GM12878 (cell line): ENCODE measurements at regions not wholly inside any gene's neighbourhood (a gene's known extent, or its start where the extent isn't known, plus 50 kb on each side); places are given as distances from the start of the nearest gene placed in this dataset.

Source experiments
- ATAC-seq: fragments of 200-7000 bp; cut with Tn5 transposase; 3 replicates; pipeline ENCODE4 v1.9.1; 2020; ENCODE audit warnings: mild to moderate bottlenecking, moderate library complexity
- BruUV-seq: library from RNA; stranded (reverse); fragments of 400-500 nt; replicated peaks from 2 replicates; lab custom pipeline; 2021; lab: Mats Ljungman, UMichigan
- CTCF ChIA-PET: fragments of 300-600 bp; sonication (Branson Sonifier 250); formaldehyde crosslinking; extraction: SDS; loops from one replicate; lab custom pipeline; 2021; ENCODE audit warnings: inconsistent platforms; lab: Yijun Ruan, JAX
- POLR2A ChIA-PET: fragments of 350-600 bp; formaldehyde crosslinking; extraction: SDS; loops from one replicate; lab custom pipeline; 2021; ENCODE audit warnings: inconsistent platforms; lab: Charles Lee
- RAD21 ChIA-PET: fragments of 300-600 bp; sonication (Branson Sonifier 250); formaldehyde crosslinking; loops from one replicate; lab custom pipeline; 2023; ENCODE audit warnings: antibody characterized with exemption; ENCODE audit not compliant: unreplicated experiment; lab: Charles Lee
- SMC1A ChIA-PET: fragments of 300-600 bp; sonication (Branson Sonifier 250); formaldehyde crosslinking; loops from one replicate; lab custom pipeline; 2023; ENCODE audit not compliant: unreplicated experiment, uncharacterized antibody; lab: Charles Lee
- DNase-seq: peaks from one replicate; pipeline ENCODE4 v3.0.0-alpha.2; 2011; ENCODE audit warnings: low read depth, low spot score
- FAIRE-seq: peaks from 3 replicates; lab custom pipeline; 2011; peaks lifted over from hg19 to GRCh38; lab: Jason Lieb, UNC
- H2AFZ ChIP-seq: 2 replicates; pipeline ENCODE4 v1.6.0; 2011; ENCODE audit warnings: low read depth, low read length, control low read depth; ENCODE audit not compliant: control insufficient read depth
- H3K27ac ChIP-seq: 2 replicates; pipeline ENCODE4 v1.5.1; 2011; ENCODE audit warnings: control low read depth; ENCODE audit not compliant: control insufficient read depth, insufficient read depth
- H3K27me3 ChIP-seq, 2 experiments: replicated peaks in 1 of 2; 2 replicates each; pipeline versions ENCODE4 v1.6.0 to v1.6.1; 2011; ENCODE audit warnings: low read length in 1 of 2; ENCODE audit not compliant: control insufficient read depth in 2 of 2, insufficient read depth in 2 of 2
- H3K36me3 ChIP-seq, 2 experiments: 2 replicates each; pipeline ENCODE4 v1.5.1; 2011; ENCODE audit warnings: low read length in 1 of 2; ENCODE audit not compliant: control insufficient read depth in 2 of 2, insufficient read depth in 2 of 2
- H3K4me1 ChIP-seq: 2 replicates; pipeline ENCODE4 v1.6.1; 2011; ENCODE audit warnings: mild to moderate bottlenecking, low read length, moderate library complexity, mixed read lengths; ENCODE audit not compliant: control insufficient read depth, insufficient read depth
- H3K4me2 ChIP-seq: 2 replicates; pipeline ENCODE4 v1.6.0; 2011; ENCODE audit warnings: control low read depth; ENCODE audit not compliant: control insufficient read depth, insufficient read depth
- H3K4me3 ChIP-seq: fragments of 200-600 bp; sonication (generic); 2 replicates; pipeline ENCODE4 v1.5.1; 2016
- H3K79me2 ChIP-seq: 2 replicates; pipeline ENCODE4 v1.6.0; 2011; ENCODE audit warnings: low read length; ENCODE audit not compliant: control insufficient read depth, insufficient read depth
- H3K9ac ChIP-seq: 2 replicates; pipeline ENCODE4 v1.8.0; 2011; ENCODE audit warnings: low read length, control low read depth, mixed read lengths; ENCODE audit not compliant: control insufficient read depth, insufficient read depth
- H3K9me3 ChIP-seq: replicated peaks from 3 replicates; pipeline ENCODE4 v1.5.1; 2011; ENCODE audit warnings: mild to moderate bottlenecking, low read length; ENCODE audit not compliant: control insufficient read depth, insufficient read depth
- H4K20me1 ChIP-seq: 2 replicates; pipeline ENCODE4 v1.6.0; 2011; ENCODE audit not compliant: control insufficient read depth, insufficient read depth
- BACH1 ChIP-seq: fragments of 450-650 bp; IDR thresholded peaks from 2 replicates; pipeline ENCODE4 v1.6.1; 2017; ENCODE audit warnings: mild to moderate bottlenecking, borderline replicate concordance
- BCL3 ChIP-seq: IDR thresholded peaks from 2 replicates; pipeline ENCODE4 v1.6.1; 2011; ENCODE audit warnings: borderline replicate concordance, low read depth, mild to moderate bottlenecking, moderate library complexity, low read length; ENCODE audit not compliant: insufficient read depth, poor library complexity, severe bottlenecking
- CREB1 ChIP-seq: IDR thresholded peaks from 2 replicates; pipeline ENCODE4 v1.6.1; 2012; ENCODE audit warnings: low read depth, mild to moderate bottlenecking, inconsistent platforms
- CUX1 ChIP-seq: IDR thresholded peaks from 2 replicates; pipeline ENCODE4 v1.6.1; 2012; ENCODE audit warnings: improper control_type of control experiment, low read depth, low read length; ENCODE audit not compliant: insufficient replicate concordance
- NR2F1 ChIP-seq: fragments of 450-650 bp; conservative IDR thresholded peaks from 2 replicates; pipeline ENCODE4 v1.6.1; 2017; ENCODE audit warnings: mild to moderate bottlenecking
- PML ChIP-seq: IDR thresholded peaks from 2 replicates; pipeline ENCODE4 v1.6.1; 2012; ENCODE audit warnings: low read length, inconsistent platforms
- POLR2AphosphoS2 ChIP-seq: IDR thresholded peaks from 2 replicates; pipeline ENCODE4 v1.6.1; 2011; ENCODE audit warnings: low read depth, mild to moderate bottlenecking, low read length, improper control_type of control experiment, moderate library complexity
- SREBF1 ChIP-seq: IDR thresholded peaks from 2 replicates; pipeline ENCODE4 v1.6.1; 2012; ENCODE audit warnings: mild to moderate bottlenecking, low read length
- TARDBP ChIP-seq: IDR thresholded peaks from 2 replicates; pipeline ENCODE4 v1.6.1; 2016; ENCODE audit warnings: borderline replicate concordance
- YY1 ChIP-seq: IDR thresholded peaks from 2 replicates; pipeline ENCODE4 v1.6.1; 2011; ENCODE audit warnings: low read depth, mild to moderate bottlenecking, low read length
- ZNF217 ChIP-seq: fragments of 450-650 bp; IDR thresholded peaks from 2 replicates; pipeline ENCODE4 v1.6.1; 2017; ENCODE audit warnings: antibody characterized with exemption, mild to moderate bottlenecking
- ZNF384 ChIP-seq: IDR thresholded peaks from 2 replicates; pipeline ENCODE4 v1.6.1; 2012; ENCODE audit warnings: low read depth, mild to moderate bottlenecking, low read length, improper control_type of control experiment, borderline replicate concordance
- WGBS: methylation state at CpG from one replicate; pipeline ENCODE4 v1.1.6; 2016; ENCODE audit warnings: low lambda C conversion rate; ENCODE audit not compliant: insufficient replicate concordance, insufficient coverage; ENCODE audit errors: missing lambda C conversion rate; 5-methylcytosine and 5-hydroxymethylcytosine counted together
- in situ Hi-C: fragments of 300-500 bp; cut with MboI; formaldehyde crosslinking; loops from 9 replicates; pipeline ENCODE4 v1.14.3; 2018; ENCODE audit warnings: mixed read lengths
- intact Hi-C: fragments of 100-400 bp; cut with micrococcal nuclease; formaldehyde crosslinking; loops from one replicate; pipeline ENCODE4 v1.14.2; 2022; ENCODE audit not compliant: unreplicated experiment

GRCh38 chr6:44731485-44732095, 344.1 kb downstream of the CDC5L start:
- no peak for DNase-seq
- H3K9ac ChIP-seq = no peak overlapping the region
- no peak overlapping the region for H3K4me3 ChIP-seq
- no peak overlapping the region for H2AFZ ChIP-seq
- SMC1A ChIA-PET = no interaction called here
- no peak overlapping the region for H3K27ac ChIP-seq
- RAD21 ChIA-PET = no interaction called here
- peaks cover 24% of the 10 kb centered on the region for H3K4me1 ChIP-seq
- H3K4me2 ChIP-seq = no peak overlapping the region
- H3K9me3 ChIP-seq = no peaks in the 10 kb centered on the region
- H3K79me2 ChIP-seq = no peaks in the 10 kb centered on the region
- CTCF ChIA-PET = interaction anchor here (1.5 kb wide), 1 partner anchor 12 kb away, joined by 3 read pairs; no protein-coding TSS in a partner anchor
- BruUV-seq = no TSS peak
- intact Hi-C loops = no loop called here
- TF ChIP-seq PML (no peak), SREBF1 (no peak), YY1 (no peak), CUX1 (no peak), CREB1 (no peak), NR2F1 (no peak), TARDBP (no peak), ZNF384 (no peak), POLR2AphosphoS2 (no peak), ZNF217 (no peak), BCL3 (no peak), BACH1 (no peak)
- in situ Hi-C loops = no loop called here
- no peak for ATAC-seq
- POLR2A ChIA-PET = no interaction called here
- no peaks in the 10 kb centered on the region for H3K36me3 ChIP-seq
- WGBS = 63% methylated on average over 6 of the region's 6 CpGs
- no peaks in the 10 kb centered on the region for H4K20me1 ChIP-seq
- H3K27me3 ChIP-seq = no peaks in the 10 kb centered on the region
- no peak for FAIRE-seq
